Ammon's horn (tissue), 1 donor: ENCODE measurements at regions not wholly inside any gene's neighbourhood (a gene's known extent, or its start where the extent isn't known, plus 50 kb on each side); places are given as distances from the start of the nearest gene placed in this dataset.
A peak's percentile ranks its signal among the peaks of the same experiment; 100 is the strongest.

Source experiments
- DNase-seq: peaks from one replicate; pipeline ENCODE4 v3.0.0-alpha.2; 2016; ENCODE audit warnings: low spot score

GRCh38 chr12:13288937-13289652 is 92.6 kb downstream of the EMP1 start:
- no peak for DNase-seq

GRCh38 chr12:13288501-13288900 is 92.0 kb downstream of the EMP1 start:
- no peak for DNase-seq

GRCh38 chr12:13283867-13284266 is 87.3 kb downstream of the EMP1 start:
- no peak for DNase-seq

GRCh38 chr12:13282861-13283260 is 86.3 kb downstream of the EMP1 start:
- no peak for DNase-seq

GRCh38 chr12:13278249-13278787 is 81.8 kb downstream of the EMP1 start:
- peak; percentile 74 for DNase-seq

GRCh38 chr12:13277293-13277692 is 80.8 kb downstream of the EMP1 start:
- DNase-seq, result no peak

- no peak for DNase-seq
These were observed 78.9 kb downstream of the EMP1 start for GRCh38 chr12:13275241-13276085.

- DNase-seq, result peak; percentile 49
These were observed 77.3 kb downstream of the EMP1 start for GRCh38 chr12:13273850-13274249.

GRCh38 chr12:13273097-13273496 is 76.6 kb downstream of the EMP1 start:
- DNase-seq, result no peak

- no peak for DNase-seq
These were observed 74.3 kb downstream of the EMP1 start for GRCh38 chr12:13270817-13271216.
